HG03439 (cell line): ENCODE measurements at regions not wholly inside any gene's neighbourhood (a gene's known extent, or its start where the extent isn't known, plus 50 kb on each side); places are given as distances from the start of the nearest gene placed in this dataset.
"Not testable (repeated sequence)": the region's sequence is repeated elsewhere in the genome, so short reads cannot be mapped to it uniquely, and the experiment has no call there.

Experiments used
- ATAC-seq: cut with Tn5 transposase; IDR thresholded peaks from one replicate; pipeline ENCODE4 v1.9.1; 2021; ENCODE audit warnings: mild to moderate bottlenecking, moderate library complexity; ENCODE audit not compliant: unreplicated experiment

DNA sequence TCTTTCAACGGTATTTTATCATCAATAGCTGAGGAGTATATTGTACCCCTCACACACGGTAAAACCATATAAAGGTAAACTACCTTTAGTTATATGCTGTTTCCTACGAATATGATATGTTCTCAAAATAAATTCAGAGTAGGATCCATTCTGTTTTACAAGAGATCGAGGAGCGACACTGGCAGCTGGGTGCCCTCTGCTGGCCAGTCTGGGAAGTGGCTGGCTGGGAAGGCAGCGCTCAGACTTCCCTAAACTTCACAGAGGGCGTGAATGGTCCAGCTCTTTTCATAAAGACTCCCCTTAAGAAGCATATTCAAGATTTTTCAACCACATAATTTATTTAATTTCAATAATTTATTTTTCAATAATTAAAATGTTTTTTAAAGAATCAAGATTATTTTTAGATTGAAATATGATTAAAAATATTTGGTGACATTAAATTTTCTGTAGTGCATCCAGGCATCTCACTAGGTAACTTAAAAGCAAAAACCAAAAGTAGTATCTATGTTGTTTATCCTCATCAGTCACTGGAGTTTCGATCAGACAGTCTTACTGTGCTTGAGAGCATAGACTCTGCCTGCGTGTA is 187.5 kb upstream of the PDE10A start:
- peak; percentile 89 for ATAC-seq

DNA sequence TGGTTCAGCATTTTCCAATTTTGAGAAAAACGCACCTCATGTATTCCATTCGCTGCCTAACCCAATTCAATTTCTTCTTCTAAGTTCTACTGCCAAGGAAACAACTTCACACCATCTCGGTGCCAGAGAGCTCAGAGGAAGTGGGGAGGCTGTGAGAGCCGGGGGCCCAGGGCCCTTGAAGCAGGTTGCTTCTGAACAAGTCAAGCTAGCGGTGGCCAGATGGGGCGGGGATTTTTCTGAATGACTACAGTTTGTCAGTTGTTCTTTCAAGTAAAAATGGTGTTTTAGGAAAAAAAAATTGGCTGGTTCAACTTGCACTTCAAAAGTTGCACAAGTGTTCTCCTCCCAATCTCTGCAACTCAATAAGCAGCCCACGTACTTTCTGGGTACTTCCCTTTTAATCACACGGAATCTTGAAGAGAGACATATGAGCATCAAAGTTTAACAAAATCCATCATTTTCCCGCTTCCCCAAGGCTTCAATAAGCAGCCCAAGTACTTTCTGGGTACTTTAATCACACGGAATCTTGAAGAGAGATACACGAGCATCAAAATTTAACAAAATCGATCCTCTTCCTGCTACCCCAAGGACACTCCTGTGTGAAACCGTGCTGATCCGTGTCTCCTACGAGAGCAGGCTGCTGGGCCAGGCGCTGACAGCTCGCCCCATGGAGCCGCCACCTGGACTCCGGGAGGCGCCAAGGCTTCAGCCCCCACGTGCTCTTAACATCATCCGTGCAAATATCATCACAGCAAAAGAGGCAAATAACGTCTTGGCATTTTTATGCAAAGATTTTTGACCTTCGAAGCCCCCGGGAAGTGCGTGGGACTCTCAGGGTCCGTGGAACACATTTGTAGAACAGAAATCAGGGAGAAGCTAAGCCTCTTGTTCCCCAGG is 186.7 kb upstream of the PDE10A start:
- ATAC-seq = no peak

DNA sequence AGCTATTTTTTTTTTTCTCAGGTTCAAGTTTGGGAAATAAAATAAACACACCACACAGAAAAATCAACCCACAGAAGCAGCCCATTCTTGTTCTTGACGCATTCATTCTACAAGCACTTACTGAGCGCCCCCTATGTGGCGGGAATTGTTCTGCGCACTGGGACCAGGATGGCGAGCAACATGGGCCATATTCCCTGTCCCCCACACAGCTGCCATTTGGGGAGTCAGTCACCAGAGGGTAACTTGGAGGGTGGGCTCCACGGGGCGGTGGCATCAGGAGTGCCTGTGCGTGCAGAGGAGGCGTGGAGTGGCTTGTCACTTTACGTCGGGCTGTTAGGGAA is 185.0 kb upstream of the PDE10A start:
- ATAC-seq = no peak

DNA sequence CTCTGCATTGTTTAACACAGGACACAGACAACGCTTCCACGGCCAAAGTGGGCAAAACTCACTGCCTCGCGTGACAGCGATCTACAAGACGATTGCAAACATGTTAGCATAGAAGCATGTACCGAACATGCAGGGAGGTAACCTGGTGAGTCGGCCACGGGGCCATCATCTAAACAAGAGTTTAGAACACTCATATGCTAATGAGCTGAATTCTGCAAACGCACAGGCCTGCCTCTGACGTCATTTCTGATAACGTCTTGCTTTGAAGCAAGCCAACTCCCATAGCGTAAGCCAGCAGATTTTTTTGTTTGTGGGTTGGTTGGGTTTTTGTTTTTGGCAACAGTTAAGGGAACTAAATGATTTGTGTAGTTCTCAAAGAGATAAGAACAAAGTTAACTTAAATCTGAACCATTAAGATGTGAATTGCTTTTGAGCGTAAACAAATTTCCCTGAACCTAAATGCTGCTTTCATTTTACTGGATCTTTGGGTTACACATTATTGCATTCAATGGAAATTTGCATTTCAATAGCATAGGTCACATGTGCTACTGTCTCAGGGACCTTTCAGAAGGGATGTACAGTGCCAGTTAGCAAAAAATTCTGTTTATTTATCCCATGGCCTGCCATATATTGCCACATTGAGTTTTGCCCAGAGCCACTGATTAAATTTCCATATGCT is 184.5 kb upstream of the PDE10A start:
- no peak for ATAC-seq

GRCh38 chr6:165846123-165846966 is 183.3 kb upstream of the PDE10A start:
- no peak for ATAC-seq

- ATAC-seq = no peak
Observed at GRCh38 chr6:165845493-165845892, 182.5 kb upstream of the PDE10A start.

DNA sequence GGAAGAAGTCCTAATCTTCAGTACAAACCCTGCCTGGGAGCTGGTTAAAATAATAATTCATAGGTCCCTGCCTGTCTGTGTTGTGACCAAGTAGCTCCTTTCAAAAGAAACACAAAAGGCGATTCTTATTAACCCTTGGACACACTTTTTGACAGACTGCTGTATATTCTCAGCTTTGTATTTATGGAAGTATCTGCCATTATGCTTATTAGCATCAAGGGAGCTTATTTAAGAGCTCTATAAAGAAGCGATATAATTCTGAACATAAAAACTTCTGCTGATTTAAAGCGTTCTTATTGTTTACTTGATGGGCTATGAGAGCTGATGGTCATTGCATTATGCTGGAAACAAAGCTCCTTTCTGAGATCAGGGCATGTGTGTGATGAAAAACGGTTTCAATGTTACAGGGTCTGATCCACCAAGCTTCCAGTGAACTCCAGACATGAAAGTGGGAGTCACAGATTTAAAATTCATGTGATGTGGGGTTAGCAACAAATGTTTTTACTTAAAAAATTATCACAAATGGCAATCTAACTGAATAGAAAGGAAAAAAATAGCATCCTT is 181.8 kb upstream of the PDE10A start:
- no peak for ATAC-seq

DNA sequence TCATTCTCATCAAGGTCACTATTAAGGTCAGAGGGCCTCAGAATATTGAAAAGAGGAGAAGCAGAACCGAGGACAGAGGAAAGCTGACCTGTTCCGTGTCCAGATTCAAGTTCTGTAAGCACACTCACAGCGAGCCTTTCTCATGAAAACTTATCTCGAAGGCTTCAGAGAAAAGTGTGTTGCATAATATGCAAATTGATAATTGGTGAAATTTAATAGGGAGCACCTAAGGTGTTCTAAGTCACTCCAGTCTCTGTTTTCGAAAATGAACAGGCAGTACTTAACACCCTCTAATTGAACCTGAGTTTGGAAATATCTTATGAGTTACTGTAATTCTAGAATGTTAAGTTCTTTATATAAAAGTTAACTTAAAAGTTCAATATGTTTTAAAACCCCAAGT is 181.2 kb upstream of the PDE10A start:
- ATAC-seq = no peak

DNA sequence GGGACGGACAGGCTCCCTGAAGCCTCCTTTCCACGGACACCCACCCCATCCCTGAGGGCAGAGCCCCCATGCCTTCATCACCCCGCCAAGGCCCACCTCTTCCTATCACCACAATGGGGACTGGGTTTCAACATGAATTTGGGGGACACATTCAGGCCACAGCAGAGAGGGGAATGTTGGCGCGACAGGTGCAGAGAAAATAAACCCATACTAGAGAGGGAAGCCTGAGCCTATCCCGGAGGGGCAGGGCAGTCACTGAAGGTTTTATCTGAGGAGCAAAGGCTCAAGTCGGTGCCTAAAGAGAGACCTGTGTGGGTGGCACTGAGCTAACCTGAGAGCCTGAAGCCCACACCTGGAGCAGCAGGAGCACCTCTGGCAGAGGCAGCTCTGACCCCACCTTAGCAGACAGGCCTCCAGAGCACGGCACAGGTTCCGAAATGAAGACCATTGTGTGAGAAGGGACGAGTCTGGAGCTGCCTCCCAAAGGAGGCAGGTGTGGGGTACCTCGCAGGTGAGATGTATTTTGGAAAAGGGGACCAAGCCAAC is 180.6 kb upstream of the PDE10A start:
- no peak for ATAC-seq

DNA sequence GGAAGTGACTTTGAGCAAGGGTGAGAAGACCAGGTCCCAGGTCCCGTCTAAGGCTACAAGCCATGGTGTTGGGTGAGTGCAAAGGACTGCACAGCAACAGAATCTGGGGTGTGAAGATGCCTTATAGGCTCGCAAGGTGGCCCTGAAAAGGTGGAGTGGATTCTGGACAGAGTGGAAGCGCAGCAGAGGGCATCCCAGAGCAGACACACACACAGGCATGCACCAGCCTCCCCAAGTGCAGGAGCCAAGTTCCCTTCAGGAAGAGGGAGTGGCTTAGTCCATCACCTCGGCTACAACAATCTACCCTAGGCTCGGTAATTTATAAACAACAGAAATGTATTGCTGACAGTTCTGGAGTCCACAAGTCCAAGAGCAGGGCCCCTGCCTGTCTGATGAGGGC is 180.1 kb upstream of the PDE10A start:
- ATAC-seq = no peak

- no peak for ATAC-seq
Observed at GRCh38 chr6:165842281-165842936, 179.4 kb upstream of the PDE10A start.

DNA sequence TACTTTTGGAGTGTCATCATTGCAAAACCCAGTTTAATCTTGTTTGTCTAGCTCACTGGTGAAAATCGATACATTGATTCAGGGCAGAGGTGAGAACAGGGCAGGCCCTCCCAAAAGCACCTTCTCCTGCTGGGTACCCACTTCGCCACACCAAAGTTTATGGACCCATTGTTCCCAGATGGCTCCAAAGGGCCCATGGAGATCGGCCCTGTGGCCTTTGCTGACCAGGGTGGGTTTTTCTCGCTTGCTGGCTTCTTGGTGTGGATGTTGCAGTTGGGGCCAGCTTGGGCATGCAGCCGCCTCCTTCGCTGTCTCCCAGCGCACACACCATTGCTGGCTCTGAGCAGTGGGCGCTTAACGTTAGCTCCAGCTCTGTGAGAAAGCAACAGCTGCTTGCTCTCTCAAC is 178.1 kb upstream of the PDE10A start:
- no peak for ATAC-seq

GRCh38 chr6:165837948-165838745 is 175.1 kb upstream of the PDE10A start:
- no peak for ATAC-seq

DNA sequence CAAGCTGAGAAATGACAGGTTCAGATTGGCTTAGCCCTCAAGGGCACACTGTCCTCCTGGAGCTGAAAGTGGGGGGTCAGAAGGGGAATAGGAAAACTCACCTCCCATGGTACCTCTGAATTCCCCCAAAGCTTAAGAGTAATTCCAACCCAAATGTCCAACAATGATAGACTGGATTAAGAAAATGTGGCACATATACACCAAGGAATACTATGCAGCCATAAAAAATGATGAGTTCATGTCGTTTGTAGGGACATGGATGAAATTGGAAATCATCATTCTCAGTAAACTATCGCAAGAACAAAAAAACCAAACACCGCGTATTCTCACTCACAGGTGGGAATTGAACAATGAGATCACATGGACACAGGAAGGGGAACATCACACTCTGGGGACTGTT is 173.6 kb upstream of the PDE10A start:
- not testable (repeated sequence) for ATAC-seq

- no peak for ATAC-seq
Observed at GRCh38 chr6:165835410-165835851, 172.4 kb upstream of the PDE10A start.

GRCh38 chr6:165834613-165835259 is 171.7 kb upstream of the PDE10A start:
- ATAC-seq = no peak

GRCh38 chr6:165833355-165833754 is 170.3 kb upstream of the PDE10A start:
- ATAC-seq = no peak

GRCh38 chr6:165831812-165832510 is 168.9 kb upstream of the PDE10A start:
- ATAC-seq = no peak
